ENCODE measurements at regions not wholly inside any gene's neighbourhood (a gene's known extent, or its start where the extent isn't known, plus 50 kb on each side); places are given as distances from the start of the nearest gene placed in this dataset.

- TF ChIP-seq CTCF (IDR thresholded peaks at IDR 0.05) (no peak), POLR2A (IDR thresholded peaks at IDR 0.05) (no peak)
Observed at GRCh38 chr10:42431095-42431494, 207.3 kb downstream of the ZNF33B start.

All from right lobe of liver (tissue), 4 donors.